A673 (cell line): ENCODE measurements at regions not wholly inside any gene's neighbourhood (a gene's known extent, or its start where the extent isn't known, plus 50 kb on each side); places are given as distances from the start of the nearest gene placed in this dataset.

Source experiments
- BruUV-seq: library from RNA; stranded (reverse); fragments of 400-500 nt; replicated peaks from 2 replicates; lab custom pipeline; 2021; lab: Mats Ljungman, UMichigan
- CTCF ChIA-PET: fragments of 300-600 bp; sonication (Branson Sonifier 250); formaldehyde crosslinking; loops from one replicate; lab custom pipeline; 2022; ENCODE audit warnings: antibody characterized with exemption; lab: Charles Lee
- POLR2A ChIA-PET: fragments of 300-600 bp; sonication (Branson Sonifier 250); formaldehyde crosslinking; loops from one replicate; lab custom pipeline; 2022; ENCODE audit warnings: antibody characterized with exemption; ENCODE audit not compliant: low non-redundant PET; lab: Charles Lee
- DNase-seq: peaks from one replicate; pipeline ENCODE4 v3.0.0-alpha.2; 2015; ENCODE audit warnings: low spot score
- H3K27ac ChIP-seq: fragments of 200-600 bp; sonication (generic); 2 replicates; pipeline ENCODE4 v1.5.1; 2016; ENCODE audit warnings: mixed run types, low read depth, mild to moderate bottlenecking, mixed read lengths, antibody characterized with exemption, low read length; ENCODE audit not compliant: poor library complexity, severe bottlenecking
- H3K27me3 ChIP-seq: fragments of 200-600 bp; sonication (generic); replicated peaks from 2 replicates; pipeline ENCODE4 v1.6.1; 2017; ENCODE audit warnings: mixed run types, low read depth, mild to moderate bottlenecking, mixed read lengths, antibody characterized with exemption, low read length; ENCODE audit not compliant: insufficient read depth, poor library complexity
- H3K36me3 ChIP-seq: fragments of 200-600 bp; sonication (generic); 2 replicates; pipeline ENCODE4 v1.6.1; 2016; ENCODE audit warnings: mixed run types, mild to moderate bottlenecking, mixed read lengths, antibody characterized with exemption, low read length; ENCODE audit not compliant: insufficient read depth, poor library complexity, severe bottlenecking
- H3K4me1 ChIP-seq: fragments of 200-600 bp; sonication (generic); 2 replicates; pipeline ENCODE4 v1.6.1; 2017; ENCODE audit warnings: mixed run types, mild to moderate bottlenecking, mixed read lengths, antibody characterized with exemption, low read length; ENCODE audit not compliant: insufficient read depth, poor library complexity, severe bottlenecking
- H3K4me3 ChIP-seq: fragments of 200-600 bp; sonication (generic); 2 replicates; pipeline ENCODE4 v1.5.1; 2016; ENCODE audit warnings: low read depth, mixed run types, mild to moderate bottlenecking, mixed read lengths, low read length; ENCODE audit not compliant: poor library complexity, severe bottlenecking
- H3K9me3 ChIP-seq: fragments of 200-600 bp; sonication (generic); 2 replicates; pipeline ENCODE4 v1.6.1; 2016; ENCODE audit warnings: mixed run types, low read depth, mild to moderate bottlenecking, mixed read lengths, antibody characterized with exemption, low read length; ENCODE audit not compliant: poor library complexity, severe bottlenecking
- EZH2 ChIP-seq: fragments of 200-600 bp; sonication (generic); IDR thresholded peaks from 2 replicates; pipeline ENCODE4 v1.6.1; 2017; ENCODE audit warnings: borderline replicate concordance, low read depth, mild to moderate bottlenecking, mixed read lengths, antibody characterized with exemption, low read length; ENCODE audit not compliant: poor library complexity, severe bottlenecking
- intact Hi-C: fragments of 100-400 bp; cut with micrococcal nuclease; formaldehyde crosslinking; loops from one replicate; pipeline ENCODE4 v1.10.0; 2022; ENCODE audit not compliant: unreplicated experiment
- TF ChIP-seq, protein P1 (sequence below): fragments of 300-800, 200-600 bp; sonication (generic); conservative IDR thresholded peaks from 2 replicates; pipeline ENCODE4 v1.5.1; 2017; ENCODE audit warnings: low read depth, mild to moderate bottlenecking, antibody characterized with exemption, low read length, moderate library complexity, mixed read lengths

DNA sequence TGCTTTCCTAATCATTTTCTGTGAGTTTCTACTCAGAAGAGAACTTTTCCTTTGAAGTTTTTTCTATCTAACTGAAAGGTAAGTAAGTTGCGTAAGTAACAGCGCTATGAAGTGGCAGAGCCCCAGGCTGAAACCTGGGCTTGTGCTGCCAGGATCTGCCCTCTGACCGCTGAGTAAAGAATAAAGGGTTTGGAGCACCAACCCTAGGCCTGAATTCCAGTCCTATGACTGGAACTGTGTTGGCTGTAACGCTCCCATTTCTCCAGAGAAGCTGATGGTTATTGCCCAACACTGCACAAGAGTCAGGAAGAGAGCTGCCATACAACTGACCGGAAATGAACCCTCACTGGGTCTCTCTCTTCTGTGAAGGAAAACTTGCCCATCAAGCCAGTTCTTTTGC is 87.0 kb downstream of the FOXB1 start:
- BruUV-seq: no TSS peak
- Histone ChIP-seq H3K36me3 (no peaks in the 10 kb centered on the region), H3K9me3 (no peaks in the 10 kb centered on the region), H3K4me1 (no peaks in the 10 kb centered on the region), H3K27ac (no peak overlapping the region), H3K27me3 (peaks cover 50% of the 10 kb centered on the region), H3K4me3 (no peak overlapping the region)
- no peak for DNase-seq
- intact Hi-C loops: no loop called here
- CTCF ChIA-PET: no interaction called here
- TF ChIP-seq EZH2: no peak
- TF ChIP-seq, protein P1, sequence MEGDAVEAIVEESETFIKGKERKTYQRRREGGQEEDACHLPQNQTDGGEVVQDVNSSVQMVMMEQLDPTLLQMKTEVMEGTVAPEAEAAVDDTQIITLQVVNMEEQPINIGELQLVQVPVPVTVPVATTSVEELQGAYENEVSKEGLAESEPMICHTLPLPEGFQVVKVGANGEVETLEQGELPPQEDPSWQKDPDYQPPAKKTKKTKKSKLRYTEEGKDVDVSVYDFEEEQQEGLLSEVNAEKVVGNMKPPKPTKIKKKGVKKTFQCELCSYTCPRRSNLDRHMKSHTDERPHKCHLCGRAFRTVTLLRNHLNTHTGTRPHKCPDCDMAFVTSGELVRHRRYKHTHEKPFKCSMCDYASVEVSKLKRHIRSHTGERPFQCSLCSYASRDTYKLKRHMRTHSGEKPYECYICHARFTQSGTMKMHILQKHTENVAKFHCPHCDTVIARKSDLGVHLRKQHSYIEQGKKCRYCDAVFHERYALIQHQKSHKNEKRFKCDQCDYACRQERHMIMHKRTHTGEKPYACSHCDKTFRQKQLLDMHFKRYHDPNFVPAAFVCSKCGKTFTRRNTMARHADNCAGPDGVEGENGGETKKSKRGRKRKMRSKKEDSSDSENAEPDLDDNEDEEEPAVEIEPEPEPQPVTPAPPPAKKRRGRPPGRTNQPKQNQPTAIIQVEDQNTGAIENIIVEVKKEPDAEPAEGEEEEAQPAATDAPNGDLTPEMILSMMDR: no peak
- POLR2A ChIA-PET: no interaction called here

DNA sequence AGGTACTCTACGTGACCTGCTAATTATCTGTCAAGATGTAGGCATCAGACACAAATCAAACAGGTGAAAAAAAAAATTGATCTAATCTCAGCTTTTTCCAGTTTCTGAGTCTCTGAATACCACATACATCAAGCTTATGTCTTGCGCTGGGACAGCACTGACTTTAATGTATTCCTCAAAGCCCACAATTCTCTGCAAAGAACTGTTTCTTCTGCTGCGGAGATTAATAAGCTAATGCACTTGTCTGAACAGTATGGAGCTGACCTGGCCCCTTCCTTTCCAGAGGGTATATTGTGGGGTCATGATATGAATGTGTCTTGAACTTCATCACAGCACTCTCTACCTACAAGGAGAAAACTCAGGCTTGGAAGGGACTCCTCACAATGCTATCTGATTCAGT is 87.8 kb downstream of the FOXB1 start:
- BruUV-seq: no TSS peak
- H3K4me3 ChIP-seq: no peak overlapping the region
- ChIA-PET CTCF (no interaction called here), POLR2A (no interaction called here)
- H3K36me3 ChIP-seq: no peaks in the 10 kb centered on the region
- DNase-seq: no peak
- H3K9me3 ChIP-seq: no peaks in the 10 kb centered on the region
- TF ChIP-seq, protein P1: no peak
- no peak for TF ChIP-seq EZH2
- no peak overlapping the region for H3K27ac ChIP-seq
- no peaks in the 10 kb centered on the region for H3K4me1 ChIP-seq
- peaks cover 52% of the 10 kb centered on the region for H3K27me3 ChIP-seq
- intact Hi-C loops: no loop called here

DNA sequence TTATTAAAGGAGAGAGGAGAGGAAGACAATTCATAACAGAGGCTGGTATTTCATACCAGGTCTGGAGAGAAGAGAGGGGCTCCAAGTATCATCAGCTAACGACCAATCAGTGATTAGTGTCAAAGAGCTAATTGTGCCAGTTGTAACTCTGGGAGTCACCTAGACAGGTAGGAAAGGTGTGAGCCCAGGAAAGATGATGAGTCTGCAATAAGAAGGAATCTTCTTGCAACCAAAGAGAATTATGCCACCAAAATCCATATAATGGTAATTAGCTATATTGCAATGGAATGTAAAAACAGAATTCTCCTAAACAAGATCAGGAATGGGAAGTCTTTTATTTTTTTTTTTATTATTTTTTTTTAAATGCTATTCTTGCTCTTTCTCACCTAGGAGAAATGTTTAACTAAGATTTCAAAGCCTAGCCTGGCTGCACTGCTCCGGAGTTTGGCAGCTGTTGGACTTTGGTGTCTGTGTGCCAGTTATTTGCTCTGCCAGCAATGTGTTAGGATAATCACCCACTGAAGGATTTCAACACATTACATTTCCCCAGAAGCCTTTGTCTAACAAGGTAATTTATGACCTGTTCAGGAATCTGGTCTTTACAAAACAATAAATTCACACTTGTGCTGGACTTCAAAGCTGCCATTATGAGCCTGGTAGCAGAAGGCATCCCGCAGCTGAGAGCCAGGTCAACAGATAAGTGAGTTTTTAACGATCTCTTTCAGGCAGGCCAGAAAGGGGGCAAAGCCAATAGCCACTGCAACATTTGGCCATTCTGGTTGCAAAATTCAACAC is 89.4 kb downstream of the FOXB1 start:
- ChIA-PET POLR2A (no interaction called here), CTCF (no interaction called here)
- intact Hi-C loops: no loop called here
- no TSS peak for BruUV-seq
- Histone ChIP-seq H3K4me1 (no peaks in the 10 kb centered on the region), H3K27ac (no peak overlapping the region), H3K9me3 (no peaks in the 10 kb centered on the region), H3K27me3 (peaks cover 40% of the 10 kb centered on the region), H3K36me3 (no peaks in the 10 kb centered on the region), H3K4me3 (no peak overlapping the region)
- TF ChIP-seq EZH2: no peak
- TF ChIP-seq, protein P1: no peak
- DNase-seq: no peak
